Peyer's patch (tissue), 4 donors: ENCODE measurements at regions not wholly inside any gene's neighbourhood (a gene's known extent, or its start where the extent isn't known, plus 50 kb on each side); places are given as distances from the start of the nearest gene placed in this dataset.

Experiments
- POLR2A ChIP-seq, 2 donors: fragments of 450-650 bp; IDR thresholded peaks; one replicate each; pipeline ENCODE4 v1.5.1; 2017; ENCODE audit warnings: antibody characterized with exemption in 2 of 2, mild to moderate bottlenecking in 2 of 2, moderate library complexity in 2 of 2
- TF ChIP-seq, protein P1 (sequence below), 6 experiments: fragments of 450-650 bp in 4 of 6; fragments of 200-600 bp in 2 of 6; sonication (generic) in 1 of 6; IDR thresholded peaks; one replicate each; pipeline ENCODE4 v1.5.1; 2017 to 2019; ENCODE audit warnings: antibody characterized with exemption in 6 of 6, mild to moderate bottlenecking in 3 of 6, moderate library complexity in 1 of 6

DNA sequence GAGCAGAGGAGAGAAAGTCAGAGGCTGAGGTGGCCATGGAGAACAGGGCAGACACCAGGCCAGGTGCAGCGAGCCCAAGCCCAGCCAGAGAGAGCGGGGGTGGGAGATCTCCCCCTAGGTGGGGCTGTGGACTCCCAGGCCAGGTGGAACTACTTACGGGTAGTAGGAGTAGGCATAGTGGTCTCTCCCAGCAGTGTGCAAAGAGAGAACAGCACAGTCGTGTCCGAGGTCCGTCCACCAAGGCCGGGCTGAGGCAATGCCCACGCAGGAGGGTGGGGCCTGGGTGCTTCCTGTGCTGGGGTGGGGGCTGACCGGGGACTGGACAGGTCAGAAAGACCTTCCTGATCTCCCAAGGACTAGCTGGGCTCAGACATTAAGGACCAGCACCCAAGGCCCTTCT, 263.7 kb downstream of the PTPRU start:
- TF ChIP-seq POLR2A (IDR thresholded peaks at IDR 0.05): no peak
- TF ChIP-seq, protein P1, sequence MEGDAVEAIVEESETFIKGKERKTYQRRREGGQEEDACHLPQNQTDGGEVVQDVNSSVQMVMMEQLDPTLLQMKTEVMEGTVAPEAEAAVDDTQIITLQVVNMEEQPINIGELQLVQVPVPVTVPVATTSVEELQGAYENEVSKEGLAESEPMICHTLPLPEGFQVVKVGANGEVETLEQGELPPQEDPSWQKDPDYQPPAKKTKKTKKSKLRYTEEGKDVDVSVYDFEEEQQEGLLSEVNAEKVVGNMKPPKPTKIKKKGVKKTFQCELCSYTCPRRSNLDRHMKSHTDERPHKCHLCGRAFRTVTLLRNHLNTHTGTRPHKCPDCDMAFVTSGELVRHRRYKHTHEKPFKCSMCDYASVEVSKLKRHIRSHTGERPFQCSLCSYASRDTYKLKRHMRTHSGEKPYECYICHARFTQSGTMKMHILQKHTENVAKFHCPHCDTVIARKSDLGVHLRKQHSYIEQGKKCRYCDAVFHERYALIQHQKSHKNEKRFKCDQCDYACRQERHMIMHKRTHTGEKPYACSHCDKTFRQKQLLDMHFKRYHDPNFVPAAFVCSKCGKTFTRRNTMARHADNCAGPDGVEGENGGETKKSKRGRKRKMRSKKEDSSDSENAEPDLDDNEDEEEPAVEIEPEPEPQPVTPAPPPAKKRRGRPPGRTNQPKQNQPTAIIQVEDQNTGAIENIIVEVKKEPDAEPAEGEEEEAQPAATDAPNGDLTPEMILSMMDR (IDR thresholded peaks at IDR 0.05): no peak
